ENCODE measurements at regions not wholly inside any gene's neighbourhood (a gene's known extent, or its start where the extent isn't known, plus 50 kb on each side); places are given as distances from the start of the nearest gene placed in this dataset.
"Not testable (repeated sequence)": the region's sequence is repeated elsewhere in the genome, so short reads cannot be mapped to it uniquely, and the experiment has no call there.

DNA sequence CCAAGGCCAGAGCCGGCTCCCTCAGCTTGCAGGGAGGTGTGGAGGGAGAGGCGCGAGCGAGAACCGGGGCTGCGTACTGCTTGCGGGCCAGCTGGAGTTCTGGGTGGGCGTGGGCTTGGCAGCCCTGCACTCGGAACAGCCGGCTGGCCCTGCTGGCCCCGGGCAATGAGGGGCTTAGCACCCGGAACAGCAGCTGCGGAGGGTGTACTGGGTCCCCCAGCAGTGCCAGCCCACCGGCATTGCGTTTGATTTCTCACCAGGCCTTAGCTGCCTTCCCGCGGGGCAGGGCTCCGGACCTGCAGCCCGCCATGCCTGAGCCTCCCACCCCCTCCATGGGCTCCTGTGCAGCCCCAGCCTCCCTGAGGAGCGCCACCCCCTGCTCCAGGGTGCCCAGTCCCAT is 495.5 kb upstream of the PLXNA2 start:
- DNase-seq: not testable (repeated sequence)

DNA sequence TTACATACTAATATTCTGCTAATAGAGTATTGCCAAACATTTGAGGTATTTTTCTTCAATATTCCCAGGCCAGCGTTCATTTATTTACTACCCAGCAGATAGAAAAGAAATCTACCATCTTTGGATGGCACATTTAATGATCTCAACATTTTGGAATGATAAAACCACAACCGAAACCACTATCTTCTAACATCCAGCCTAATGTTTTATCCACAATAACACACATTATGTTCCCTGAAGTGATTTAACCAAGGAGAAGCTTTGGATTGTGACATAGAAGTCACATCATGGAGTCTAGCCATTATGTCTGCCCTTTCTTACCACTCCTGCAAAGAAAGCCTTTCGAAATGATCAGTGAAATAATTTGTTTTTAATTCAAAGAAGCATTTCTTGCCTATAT is 497.1 kb upstream of the PLXNA2 start:
- no peak for DNase-seq

DNA sequence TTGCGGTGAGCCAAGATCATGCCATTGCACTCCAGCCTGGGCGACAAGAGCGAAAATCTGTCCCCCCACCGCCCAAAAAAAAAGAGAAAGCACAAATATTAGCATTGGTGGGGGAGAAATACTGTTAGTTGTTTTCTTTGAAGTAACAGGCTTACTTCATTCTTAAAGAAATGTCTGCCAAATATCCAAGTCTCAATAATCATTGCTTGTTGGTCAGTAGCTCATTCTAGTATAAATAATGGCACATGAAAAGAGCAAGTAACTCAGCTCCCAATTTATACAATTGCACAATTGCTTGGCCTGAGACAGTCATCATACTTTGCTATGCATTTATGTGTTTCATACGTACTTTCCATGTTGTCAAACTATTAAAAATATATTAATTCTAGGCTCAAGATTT is 499.2 kb upstream of the PLXNA2 start:
- DNase-seq: no peak

DNA sequence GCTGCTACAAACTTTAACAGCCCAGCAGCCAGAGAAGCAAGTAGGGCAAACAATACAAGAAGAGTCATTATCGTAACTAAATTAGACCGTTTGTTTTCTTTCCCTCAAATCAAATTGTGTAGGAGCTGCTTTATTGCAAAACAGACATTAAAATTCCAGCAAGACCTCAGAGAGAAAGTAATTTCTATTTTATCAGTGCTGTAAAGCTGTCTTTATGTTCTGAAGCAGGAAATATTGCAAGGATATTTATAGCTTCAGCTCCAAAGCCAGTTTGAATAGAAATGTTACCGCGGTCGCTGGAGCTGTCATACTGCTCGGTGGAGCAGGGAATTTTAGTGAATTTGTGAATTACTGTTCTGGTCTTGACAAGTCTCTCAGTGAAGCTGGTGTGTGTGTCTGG is 503.8 kb upstream of the PLXNA2 start:
- DNase-seq: no peak

DNA sequence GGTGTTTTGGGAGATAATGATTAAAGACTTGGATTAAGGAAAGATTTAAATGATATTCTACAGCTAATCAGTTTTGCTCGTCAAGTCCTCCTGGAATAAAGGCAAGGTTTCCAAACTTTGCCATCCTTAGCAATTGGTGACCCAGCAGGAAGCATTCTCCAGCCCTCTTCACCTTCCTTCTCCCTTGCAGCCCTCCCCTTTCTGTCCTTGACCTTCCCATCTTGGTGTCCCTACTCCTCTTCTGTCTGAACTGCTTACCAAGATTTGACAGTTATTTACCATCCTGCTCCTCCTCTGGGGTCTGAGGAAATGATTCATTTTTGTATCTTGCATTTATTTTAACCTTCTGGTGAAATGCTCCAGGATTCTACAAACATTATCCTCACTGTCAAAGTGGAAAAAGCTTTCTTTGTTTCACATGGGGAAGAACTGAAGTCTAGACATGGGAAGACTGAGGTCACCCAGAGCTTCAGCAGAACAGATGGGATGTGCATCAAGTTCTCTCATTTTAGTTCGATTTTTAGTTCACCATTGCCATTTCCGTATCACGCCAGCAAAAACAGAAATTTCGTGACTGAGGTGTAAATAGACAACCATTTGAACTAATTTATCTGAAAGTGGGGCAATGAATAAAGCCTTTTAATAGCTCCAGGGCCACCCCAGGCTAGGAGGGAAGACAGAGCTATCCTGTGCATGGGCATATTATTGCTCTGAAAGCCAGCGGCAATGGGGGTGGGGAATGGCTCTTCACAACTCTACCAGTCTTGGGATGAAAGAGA is 504.4 kb upstream of the PLXNA2 start:
- no peak for DNase-seq

DNA sequence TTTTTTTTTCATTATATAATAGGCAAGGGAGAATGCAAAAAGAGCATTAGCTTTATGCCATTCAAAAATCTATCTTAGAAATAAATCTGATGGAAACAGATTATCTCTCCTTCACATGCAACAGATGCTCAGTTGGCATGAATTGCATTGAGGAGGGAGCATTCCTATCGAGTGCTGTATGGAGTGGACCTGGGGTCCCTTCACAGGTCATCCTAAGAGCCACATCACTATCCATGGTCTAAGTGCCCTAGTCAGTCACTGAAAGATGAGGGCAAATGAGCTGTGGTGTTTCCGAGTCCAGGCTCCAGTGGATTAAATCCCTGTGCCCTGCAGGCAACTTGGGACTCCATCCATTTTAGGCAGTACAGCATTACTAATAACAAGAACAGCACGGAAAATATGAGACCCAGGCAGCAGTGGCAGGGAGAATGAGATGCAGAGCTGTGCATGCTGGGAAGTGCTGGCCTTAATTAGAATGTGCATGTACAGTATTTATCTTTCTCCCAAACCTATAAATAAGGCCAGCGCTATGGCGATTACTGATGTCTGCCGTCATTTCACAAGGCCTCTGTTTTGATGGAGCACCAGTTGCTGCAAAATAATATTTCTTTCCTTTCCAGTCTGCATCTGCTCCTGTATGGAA is 512.3 kb upstream of the PLXNA2 start:
- no peak for DNase-seq

DNA sequence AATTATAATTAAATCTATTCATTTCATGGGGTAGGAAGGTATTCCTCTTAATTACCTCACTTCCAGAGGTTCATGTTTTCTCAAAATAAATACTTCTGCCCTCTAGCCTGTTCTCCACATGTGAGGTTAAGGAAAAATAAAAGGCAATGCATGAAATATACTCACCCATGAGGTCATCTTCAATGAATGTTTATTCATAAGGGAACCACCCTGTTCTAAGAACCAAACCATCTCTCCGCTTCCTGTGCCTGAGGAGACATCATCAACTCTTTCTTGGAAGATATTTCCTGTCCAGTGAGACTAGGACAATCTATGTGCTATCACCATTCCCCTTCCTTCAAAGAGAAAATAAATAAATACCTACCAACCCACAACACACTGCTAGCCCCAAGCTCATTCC is 513.7 kb upstream of the PLXNA2 start:
- no peak for DNase-seq

DNA sequence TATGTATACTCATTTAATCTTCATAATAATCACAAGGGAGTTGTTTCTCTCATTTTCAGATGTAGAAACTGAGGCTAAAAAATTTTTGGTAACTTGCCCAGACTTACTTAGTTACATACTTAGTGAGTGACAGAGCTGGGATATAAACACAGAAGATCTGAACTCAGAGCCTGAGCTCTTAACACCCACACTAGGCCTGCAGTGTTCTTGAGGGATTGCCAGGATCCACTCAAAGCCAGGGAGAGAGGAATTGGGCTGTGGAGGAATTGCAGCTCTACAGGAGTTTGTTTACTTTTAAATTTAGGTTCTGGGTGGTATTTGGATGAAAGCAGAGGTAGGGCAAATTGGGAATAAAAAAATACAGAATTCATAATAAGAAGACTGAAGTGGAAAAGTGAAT is 515.1 kb upstream of the PLXNA2 start:
- DNase-seq: no peak

DNA sequence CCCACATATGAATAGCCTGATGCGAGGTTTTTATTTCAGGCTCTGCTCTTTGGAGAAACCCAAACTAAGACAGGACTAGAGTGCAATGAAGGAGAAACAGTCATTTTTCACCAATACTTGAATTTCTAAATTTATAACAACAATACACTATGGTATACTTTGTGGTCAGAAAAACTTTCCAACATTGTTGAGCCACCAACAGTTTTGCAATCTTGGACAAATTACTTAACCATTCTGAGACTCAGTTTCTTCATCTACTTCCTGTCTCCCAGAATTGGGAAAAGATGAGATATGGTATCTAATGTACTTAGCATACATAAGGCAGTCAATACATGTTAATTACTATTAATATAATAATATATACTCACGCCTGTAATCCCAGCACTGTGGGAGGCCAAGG is 519.8 kb upstream of the PLXNA2 start:
- DNase-seq: no peak

DNA sequence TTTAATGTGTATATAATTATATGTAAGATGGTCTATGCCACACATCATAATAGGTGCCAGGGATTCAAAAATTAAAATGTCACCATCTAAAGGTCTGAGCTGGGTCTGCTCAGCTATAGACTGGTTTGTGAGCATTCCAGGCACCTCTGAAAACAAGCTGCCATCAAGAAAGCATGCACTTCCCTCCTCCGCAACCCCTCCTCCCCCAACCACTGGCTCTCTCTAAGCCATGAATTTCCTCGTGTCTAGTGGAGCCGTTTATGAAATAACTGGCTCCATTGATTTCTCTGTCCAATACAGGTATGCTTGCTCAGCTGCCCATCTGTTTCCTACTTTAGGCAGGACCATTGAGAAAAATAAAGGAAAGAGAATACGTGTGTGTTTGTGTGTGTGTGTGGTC is 522.6 kb upstream of the PLXNA2 start:
- no peak for DNase-seq

DNA sequence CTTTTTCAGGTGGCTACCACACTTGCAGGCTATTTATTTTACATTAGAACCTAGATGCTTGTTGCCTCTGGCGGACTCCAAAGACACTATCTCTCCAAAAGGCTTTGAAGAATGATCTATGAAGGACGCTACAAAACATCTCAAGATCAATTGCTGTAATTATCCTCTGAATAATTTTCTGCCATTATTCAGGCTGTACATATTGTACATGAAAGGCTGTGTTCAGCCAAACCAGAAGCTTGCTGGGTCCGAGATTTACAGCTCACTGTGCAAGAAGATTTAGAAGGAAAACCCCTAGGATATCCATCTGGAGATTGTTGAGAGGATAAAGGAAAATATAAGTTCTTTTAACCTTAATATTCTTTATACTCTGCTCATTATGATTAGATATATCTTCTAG is 523.6 kb upstream of the PLXNA2 start:
- no peak for DNase-seq

DNA sequence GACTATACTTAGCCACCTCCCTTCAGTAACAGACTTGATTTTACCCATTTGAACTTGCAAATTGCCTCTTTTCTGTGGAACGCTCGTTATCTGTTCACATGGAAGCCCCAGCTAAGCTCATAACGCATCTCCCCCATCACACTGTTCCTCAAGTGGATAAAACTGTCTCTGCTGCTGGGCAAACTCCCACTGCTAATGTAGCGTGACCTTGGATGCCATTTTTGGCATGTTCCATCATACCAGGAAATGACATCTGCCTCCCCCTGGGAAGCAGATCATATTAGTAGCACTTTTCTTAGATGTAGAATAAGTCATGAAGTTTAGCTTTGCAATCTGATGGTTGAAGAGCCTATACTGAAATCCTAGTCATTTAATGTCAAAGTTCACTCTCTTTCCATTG is 528.7 kb upstream of the PLXNA2 start:
- no peak for DNase-seq

DNA sequence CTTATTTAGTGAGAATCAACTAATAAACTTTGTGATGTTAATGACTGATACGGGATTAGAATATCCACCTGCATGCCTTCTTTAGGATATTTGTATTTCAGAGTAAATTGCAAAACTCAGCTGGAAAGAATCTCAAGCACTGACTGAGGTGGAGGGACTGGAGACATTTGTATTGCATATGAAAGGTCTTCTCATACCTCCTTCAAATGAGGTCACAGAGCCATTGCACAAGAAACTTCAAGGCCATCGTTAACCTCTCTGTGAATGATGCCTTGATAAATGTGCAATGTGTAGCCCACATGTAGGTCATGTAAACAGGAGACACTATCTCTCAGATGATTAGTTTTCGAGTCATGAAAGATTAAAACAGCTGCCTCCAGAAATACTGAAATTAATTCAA is 531.7 kb upstream of the PLXNA2 start:
- DNase-seq: no peak

DNA sequence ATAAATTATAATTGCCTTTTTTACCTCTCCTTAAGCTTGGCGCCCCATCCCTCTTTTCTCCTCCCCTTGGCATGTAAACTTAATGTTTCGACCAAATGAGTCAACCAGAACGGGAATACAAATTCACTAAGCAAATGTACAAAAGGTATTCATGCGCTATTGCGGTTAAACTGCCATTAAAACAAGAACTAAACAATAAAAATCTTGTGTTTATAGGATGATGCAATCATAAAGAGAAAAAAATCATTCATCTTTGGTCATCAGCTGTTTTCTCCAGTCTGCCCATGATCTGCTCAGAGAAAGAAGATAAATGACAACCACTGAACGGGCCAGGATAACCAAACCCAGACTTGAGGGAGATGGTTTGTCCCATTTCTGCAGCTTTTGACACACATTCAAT is 534.2 kb upstream of the PLXNA2 start:
- DNase-seq: no peak

DNA sequence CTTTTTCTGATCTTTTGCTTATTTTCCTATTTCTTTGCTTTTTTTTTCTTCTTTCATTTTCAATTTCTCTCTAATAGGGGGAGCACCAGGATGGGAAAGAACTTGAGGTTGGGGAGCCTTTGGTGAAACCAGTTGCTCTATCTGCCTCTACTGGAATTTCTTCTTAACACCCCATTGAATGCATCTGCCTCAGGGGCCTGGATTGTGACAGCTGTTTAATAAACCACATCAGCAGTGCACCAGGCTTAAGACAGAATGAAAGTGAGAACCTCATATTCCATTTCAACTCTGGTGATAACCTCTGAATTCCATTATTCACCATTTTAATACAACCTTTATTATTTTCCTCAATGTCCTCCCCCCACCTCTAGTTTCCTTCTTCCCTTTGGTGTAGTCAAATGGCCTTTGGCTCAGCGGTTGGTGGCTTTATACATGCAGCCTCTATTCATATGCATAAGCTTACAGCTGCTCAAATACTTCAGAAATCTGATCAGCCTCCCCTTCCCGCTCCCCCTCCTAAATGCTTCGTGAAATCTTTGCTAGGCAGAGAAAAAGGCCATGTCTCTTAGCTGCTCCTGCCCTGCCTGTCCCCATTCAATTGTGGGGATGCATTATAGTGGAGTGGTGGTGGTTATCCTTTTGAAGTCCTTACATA is 537.3 kb upstream of the PLXNA2 start:
- DNase-seq: peak; percentile 73

DNA sequence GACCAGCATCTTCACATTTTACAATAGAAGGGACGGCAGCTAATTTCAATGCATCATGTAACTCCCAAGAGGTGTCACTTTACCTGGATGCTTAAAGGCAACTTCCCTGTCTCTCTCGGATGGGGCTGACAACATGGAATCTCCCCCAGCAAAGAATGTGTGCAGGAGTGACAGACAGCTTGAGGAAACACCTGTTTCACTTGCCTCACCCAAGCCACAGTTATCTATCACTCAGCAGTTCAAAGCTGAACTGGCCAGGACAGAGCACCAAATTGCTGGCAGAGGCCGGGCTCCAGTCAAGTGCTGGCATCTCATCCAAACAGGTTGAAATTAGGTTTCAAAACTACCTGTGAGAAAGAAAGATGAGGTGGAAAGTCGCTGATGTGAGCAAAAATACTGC is 538.0 kb upstream of the PLXNA2 start:
- no peak for DNase-seq

DNA sequence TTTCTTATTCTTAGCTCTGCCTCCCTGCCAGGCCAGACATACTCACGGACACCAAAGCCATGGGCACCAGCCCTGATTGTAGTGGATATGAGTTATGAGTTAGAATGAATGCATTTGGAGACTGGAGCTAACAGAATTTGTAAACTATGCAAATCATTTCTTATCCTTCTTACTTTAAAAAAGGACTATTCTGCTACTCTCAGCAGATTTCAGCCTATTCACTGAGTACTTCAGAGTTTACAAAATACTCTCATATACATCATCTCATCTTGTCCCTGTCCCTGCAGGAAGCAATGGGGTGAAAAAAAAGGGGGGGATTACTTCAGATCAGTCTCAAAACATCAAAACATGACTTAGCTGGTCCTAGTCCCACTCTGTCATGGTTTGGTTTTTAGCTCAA is 541.4 kb upstream of the PLXNA2 start:
- no peak for DNase-seq

DNA sequence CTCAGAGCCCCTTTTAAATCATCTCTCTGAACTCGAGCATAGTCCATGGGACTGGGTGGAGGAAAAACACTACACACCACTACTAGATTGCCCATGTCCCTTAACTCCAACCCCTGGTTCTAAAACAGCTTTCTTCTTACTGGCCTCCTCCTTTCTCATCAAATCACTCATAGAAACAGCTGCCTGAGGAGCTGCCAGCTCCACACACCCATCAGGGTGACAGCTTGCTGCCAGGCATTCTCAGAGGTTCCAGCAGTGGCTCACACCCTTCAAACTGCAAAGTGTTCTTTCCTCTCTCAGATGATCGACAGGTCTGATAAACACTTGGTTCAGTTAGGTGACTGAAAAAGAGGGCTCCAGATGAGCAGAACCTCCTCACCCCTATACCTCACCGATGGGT is 543.0 kb upstream of the PLXNA2 start:
- no peak for DNase-seq

DNA sequence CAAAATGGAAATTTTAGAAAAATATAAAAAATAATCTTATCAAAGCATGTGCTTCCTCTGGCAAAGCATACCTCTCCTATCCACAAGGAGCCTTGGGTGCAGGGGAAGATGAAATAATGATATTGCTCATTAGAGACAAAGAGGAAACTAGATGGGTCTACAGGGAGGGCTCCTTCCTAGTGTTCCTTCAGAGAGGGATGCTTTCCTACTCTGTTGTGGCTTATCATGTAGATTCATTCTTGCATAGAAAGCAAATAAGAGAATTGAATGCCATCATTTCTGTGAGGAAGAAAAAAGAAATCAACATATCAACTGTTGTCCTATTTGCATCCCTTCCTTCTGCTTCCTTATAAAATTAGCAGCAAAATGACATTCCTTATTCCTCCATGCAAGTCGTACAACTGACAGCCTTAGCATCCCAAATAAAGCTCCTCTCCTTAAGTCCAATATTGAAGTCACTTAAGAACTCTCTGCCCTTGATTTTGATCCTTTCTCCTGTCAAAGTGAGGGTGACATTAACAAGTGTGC is 543.9 kb upstream of the PLXNA2 start:
- no peak for DNase-seq

DNA sequence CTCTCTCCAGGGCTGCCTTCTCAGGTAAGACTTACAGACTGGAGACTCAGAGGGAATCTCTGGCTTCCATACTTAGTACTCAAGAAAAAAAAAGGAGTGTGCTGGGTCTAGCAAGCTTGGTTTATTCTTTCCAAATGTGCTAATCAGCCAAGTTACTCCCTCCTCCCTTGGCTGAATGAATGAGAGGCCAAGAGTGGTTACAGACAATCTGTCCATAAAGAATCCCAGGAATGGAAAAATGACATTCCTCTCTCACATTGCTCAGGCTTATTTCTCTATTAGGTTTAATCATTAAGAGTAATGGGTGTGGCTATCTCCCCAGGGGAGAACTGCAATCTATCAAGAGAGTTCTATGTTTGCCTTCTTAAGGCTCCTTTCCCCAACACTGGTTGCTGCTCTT is 547.3 kb upstream of the PLXNA2 start:
- no peak for DNase-seq

DNA sequence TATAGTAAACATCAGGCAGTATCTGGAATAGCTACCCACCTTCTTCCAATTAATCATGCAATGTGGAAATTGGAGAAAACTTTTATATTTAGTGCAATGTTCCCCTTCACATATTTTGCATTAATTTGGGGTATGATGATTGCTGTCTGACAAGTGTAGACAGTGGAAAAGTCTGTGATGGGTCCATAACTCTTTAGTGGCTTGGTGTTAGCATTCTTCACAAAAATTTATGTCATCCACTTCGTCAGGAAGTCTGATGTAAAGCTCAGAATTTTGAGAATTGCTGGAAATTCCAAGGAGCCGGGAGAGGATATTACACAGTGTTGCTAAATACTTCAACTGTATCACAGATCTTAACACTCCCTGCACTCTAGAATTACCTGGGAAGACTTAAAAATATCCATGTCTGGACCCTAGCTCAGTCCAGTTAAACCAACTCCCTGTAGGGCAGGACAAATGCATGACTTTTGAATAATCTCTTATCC is 549.7 kb upstream of the PLXNA2 start:
- DNase-seq: no peak

DNA sequence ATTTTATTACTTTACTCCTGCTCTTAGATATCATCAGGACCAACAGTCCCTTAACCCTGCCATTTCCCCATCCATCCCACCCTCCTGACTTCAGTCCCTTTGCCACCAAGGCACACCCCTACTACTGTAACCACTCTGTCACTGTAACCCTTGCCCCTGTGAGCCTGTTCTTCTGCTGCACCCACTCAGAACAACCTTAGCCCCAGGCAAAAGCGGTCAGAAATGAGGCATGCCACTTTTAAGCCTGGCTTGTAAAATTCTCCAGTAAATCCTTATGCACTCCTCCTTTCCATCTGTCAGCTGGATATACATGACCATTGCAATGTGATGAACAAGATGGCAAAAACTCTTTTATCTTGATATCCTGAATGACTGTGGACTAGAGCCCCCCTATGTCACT is 555.0 kb upstream of the PLXNA2 start:
- DNase-seq: no peak

DNA sequence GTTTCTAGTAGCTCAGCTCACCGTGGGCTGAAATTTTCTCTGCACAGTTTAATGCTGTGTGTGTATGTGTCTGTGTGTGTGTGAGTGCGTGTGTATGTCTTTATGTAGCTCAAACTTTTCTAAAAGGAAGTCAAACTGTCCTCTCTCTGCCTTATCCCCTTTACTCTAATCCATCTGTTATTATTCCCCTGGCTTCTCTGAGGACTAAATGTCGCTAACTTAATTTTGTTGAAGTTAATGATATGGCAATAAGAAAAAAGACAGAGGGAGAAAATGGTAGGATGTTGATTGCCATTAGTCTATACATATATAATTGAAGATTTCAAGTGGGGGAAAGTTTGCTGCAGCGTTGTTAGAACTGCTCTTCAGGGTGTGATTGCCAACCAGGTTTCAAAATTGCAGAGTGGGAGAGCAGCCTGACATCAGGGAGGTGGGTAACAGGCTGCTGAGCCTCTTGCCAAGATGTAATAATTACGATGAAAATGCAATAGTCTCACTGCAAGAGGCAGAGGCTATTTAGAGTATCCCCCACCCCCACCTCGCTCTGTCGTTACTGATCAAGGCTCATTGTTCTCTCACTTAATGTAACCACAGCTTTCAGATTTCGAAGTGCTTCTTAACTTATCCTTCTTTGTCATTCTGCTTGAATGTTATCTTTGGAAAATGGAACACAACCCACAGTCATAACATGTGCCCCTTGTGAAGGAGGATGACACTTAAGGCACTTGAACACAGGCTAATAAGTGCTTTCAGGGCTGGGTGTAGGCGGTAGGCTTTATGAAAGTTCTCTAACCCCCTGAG is 559.0 kb upstream of the PLXNA2 start:
- peak; percentile 90 for DNase-seq
